Body of pancreas (tissue), 4 donors: ENCODE measurements at regions not wholly inside any gene's neighbourhood (a gene's known extent, or its start where the extent isn't known, plus 50 kb on each side); places are given as distances from the start of the nearest gene placed in this dataset.

ENCODE experiments used
- POLR2A ChIP-seq, 3 donors: fragments of 450-650 bp; IDR thresholded peaks; one replicate each; pipeline ENCODE4 v1.6.1; 2016; ENCODE audit warnings: antibody characterized with exemption in 3 of 3, mild to moderate bottlenecking in 2 of 3
- TF ChIP-seq, protein P1 (sequence below), 7 experiments: fragments of 450-650 bp in 4 of 7; fragments of 200-600 bp in 3 of 7; sonication (generic) in 3 of 7; IDR thresholded peaks; one replicate each; pipeline ENCODE4 v1.5.1; 2016 to 2019; ENCODE audit warnings: antibody characterized with exemption in 7 of 7

DNA sequence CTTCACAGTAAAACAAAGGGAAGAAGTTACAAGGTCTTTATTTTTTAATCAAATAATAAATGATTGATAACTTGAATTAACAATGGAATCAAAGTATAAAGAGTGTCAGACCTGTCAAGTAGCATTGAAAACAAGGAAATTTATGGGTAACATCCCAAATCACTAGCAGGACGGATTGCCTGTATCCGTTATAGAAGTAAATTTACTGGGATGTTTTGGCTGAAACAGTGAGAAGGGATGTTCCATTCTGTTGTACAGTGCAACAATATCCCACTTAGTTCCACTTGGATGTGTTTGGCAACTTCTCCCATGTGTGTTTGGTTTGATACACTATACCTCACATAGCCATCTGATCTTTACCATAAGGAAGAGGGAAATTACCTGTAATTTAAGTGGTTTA lies 421.0 kb upstream of the CHD1 start:
- TF ChIP-seq, protein P1, sequence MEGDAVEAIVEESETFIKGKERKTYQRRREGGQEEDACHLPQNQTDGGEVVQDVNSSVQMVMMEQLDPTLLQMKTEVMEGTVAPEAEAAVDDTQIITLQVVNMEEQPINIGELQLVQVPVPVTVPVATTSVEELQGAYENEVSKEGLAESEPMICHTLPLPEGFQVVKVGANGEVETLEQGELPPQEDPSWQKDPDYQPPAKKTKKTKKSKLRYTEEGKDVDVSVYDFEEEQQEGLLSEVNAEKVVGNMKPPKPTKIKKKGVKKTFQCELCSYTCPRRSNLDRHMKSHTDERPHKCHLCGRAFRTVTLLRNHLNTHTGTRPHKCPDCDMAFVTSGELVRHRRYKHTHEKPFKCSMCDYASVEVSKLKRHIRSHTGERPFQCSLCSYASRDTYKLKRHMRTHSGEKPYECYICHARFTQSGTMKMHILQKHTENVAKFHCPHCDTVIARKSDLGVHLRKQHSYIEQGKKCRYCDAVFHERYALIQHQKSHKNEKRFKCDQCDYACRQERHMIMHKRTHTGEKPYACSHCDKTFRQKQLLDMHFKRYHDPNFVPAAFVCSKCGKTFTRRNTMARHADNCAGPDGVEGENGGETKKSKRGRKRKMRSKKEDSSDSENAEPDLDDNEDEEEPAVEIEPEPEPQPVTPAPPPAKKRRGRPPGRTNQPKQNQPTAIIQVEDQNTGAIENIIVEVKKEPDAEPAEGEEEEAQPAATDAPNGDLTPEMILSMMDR (IDR thresholded peaks at IDR 0.05), result no peak
- no peak for TF ChIP-seq POLR2A (IDR thresholded peaks at IDR 0.05)
